ENCODE measurements at regions not wholly inside any gene's neighbourhood (a gene's known extent, or its start where the extent isn't known, plus 50 kb on each side); places are given as distances from the start of the nearest gene placed in this dataset.

GRCh38 chr4:45954276-45954675, 169.6 kb downstream of the GABRG1 start:
- TF ChIP-seq CTCF (conservative IDR thresholded peaks at IDR 0.05 in 1 of 2, IDR thresholded peaks at IDR 0.05 in 1 of 2; ENCODE audit: low read depth in 1 of 2, low read length in 2 of 2): no peak
- TF ChIP-seq EZH2 (IDR thresholded peaks at IDR 0.05; ENCODE audit: low read length, missing control alignments): no peak
- no peak for DNase-seq (ENCODE audit: low read depth in 2 of 2)
- Histone ChIP-seq H3K36me3 (ENCODE audit: control insufficient read depth, insufficient read depth, low read length) (no peaks in the 10 kb centered on the region), H3K4me2 (ENCODE audit: extremely low read depth, insufficient read depth, low read length) (no peak overlapping the region), H3K27ac (ENCODE audit: insufficient read depth, low read length) (no peak overlapping the region), H3K79me2 (ENCODE audit: control insufficient read depth, insufficient read depth, low read length) (no peaks in the 10 kb centered on the region), H2AFZ (ENCODE audit: low read length) (no peak overlapping the region), H3K9ac (ENCODE audit: insufficient read depth, low read length) (no peak overlapping the region), H3K27me3 (ENCODE audit: control insufficient read depth, insufficient read depth, low read length) (no peaks in the 10 kb centered on the region), H4K20me1 (ENCODE audit: control insufficient read depth, extremely low read depth, insufficient read depth, low read length) (no peaks in the 10 kb centered on the region), H3K9me3 (ENCODE audit: control insufficient read depth, insufficient read depth, low read depth, low read length) (no peaks in the 10 kb centered on the region), H3K4me3 (replicated peaks in 1 of 4; ENCODE audit: control extremely low read depth in 1 of 4, insufficient read depth in 1 of 4, low read depth in 3 of 4, low read length in 4 of 4) (no peak overlapping the region), H3K4me1 (ENCODE audit: control insufficient read depth, extremely low read depth, insufficient read depth, low read length) (no peaks in the 10 kb centered on the region)

- no peak overlapping the region for H2AFZ ChIP-seq (ENCODE audit: low read length)
- no peak overlapping the region for H3K4me3 ChIP-seq (replicated peaks in 1 of 4; ENCODE audit: control extremely low read depth in 1 of 4, insufficient read depth in 1 of 4, low read depth in 3 of 4, low read length in 4 of 4)
- H3K27me3 ChIP-seq (ENCODE audit: control insufficient read depth, insufficient read depth, low read length): no peaks in the 10 kb centered on the region
- no peak overlapping the region for H3K4me2 ChIP-seq (ENCODE audit: extremely low read depth, insufficient read depth, low read length)
- no peak for TF ChIP-seq CTCF (conservative IDR thresholded peaks at IDR 0.05 in 1 of 2, IDR thresholded peaks at IDR 0.05 in 1 of 2; ENCODE audit: low read depth in 1 of 2, low read length in 2 of 2)
- TF ChIP-seq EZH2 (IDR thresholded peaks at IDR 0.05; ENCODE audit: low read length, missing control alignments): no peak
- H3K79me2 ChIP-seq (ENCODE audit: control insufficient read depth, insufficient read depth, low read length): no peaks in the 10 kb centered on the region
- H3K4me1 ChIP-seq (ENCODE audit: control insufficient read depth, extremely low read depth, insufficient read depth, low read length): no peaks in the 10 kb centered on the region
- no peaks in the 10 kb centered on the region for H3K36me3 ChIP-seq (ENCODE audit: control insufficient read depth, insufficient read depth, low read length)
- no peak overlapping the region for H3K27ac ChIP-seq (ENCODE audit: insufficient read depth, low read length)
- no peak for DNase-seq (ENCODE audit: low read depth in 2 of 2)
- H3K9me3 ChIP-seq (ENCODE audit: control insufficient read depth, insufficient read depth, low read depth, low read length): no peaks in the 10 kb centered on the region
- no peak overlapping the region for H3K9ac ChIP-seq (ENCODE audit: insufficient read depth, low read length)
- no peaks in the 10 kb centered on the region for H4K20me1 ChIP-seq (ENCODE audit: control insufficient read depth, extremely low read depth, insufficient read depth, low read length)
These were observed 172.7 kb downstream of the GABRG1 start for GRCh38 chr4:45951153-45951552.

GRCh38 chr4:45946699-45947098, 177.2 kb downstream of the GABRG1 start:
- Histone ChIP-seq H3K9me3 (ENCODE audit: control insufficient read depth, insufficient read depth, low read depth, low read length) (no peaks in the 10 kb centered on the region), H3K4me3 (replicated peaks in 1 of 4; ENCODE audit: control extremely low read depth in 1 of 4, insufficient read depth in 1 of 4, low read depth in 3 of 4, low read length in 4 of 4) (no peak overlapping the region), H3K27me3 (ENCODE audit: control insufficient read depth, insufficient read depth, low read length) (no peaks in the 10 kb centered on the region), H3K36me3 (ENCODE audit: control insufficient read depth, insufficient read depth, low read length) (no peaks in the 10 kb centered on the region), H3K9ac (ENCODE audit: insufficient read depth, low read length) (no peak overlapping the region), H3K4me1 (ENCODE audit: control insufficient read depth, extremely low read depth, insufficient read depth, low read length) (no peaks in the 10 kb centered on the region), H4K20me1 (ENCODE audit: control insufficient read depth, extremely low read depth, insufficient read depth, low read length) (no peaks in the 10 kb centered on the region), H3K79me2 (ENCODE audit: control insufficient read depth, insufficient read depth, low read length) (no peaks in the 10 kb centered on the region), H2AFZ (ENCODE audit: low read length) (no peak overlapping the region), H3K4me2 (ENCODE audit: extremely low read depth, insufficient read depth, low read length) (no peak overlapping the region), H3K27ac (ENCODE audit: insufficient read depth, low read length) (no peak overlapping the region)
- no peak for DNase-seq (ENCODE audit: low read depth in 2 of 2)
- TF ChIP-seq CTCF (conservative IDR thresholded peaks at IDR 0.05 in 1 of 2, IDR thresholded peaks at IDR 0.05 in 1 of 2; ENCODE audit: low read depth in 1 of 2, low read length in 2 of 2) (no peak), EZH2 (IDR thresholded peaks at IDR 0.05; ENCODE audit: low read length, missing control alignments) (no peak)

All from fibroblast of lung (primary cell).